HUES6 (cell line): ENCODE measurements at regions not wholly inside any gene's neighbourhood (a gene's known extent, or its start where the extent isn't known, plus 50 kb on each side); places are given as distances from the start of the nearest gene placed in this dataset.

Experiments used
- H3K27ac ChIP-seq: 2 replicates; pipeline ENCODE4 v1.7.0; 2013; ENCODE audit warnings: low read depth, mild to moderate bottlenecking, low read length, inconsistent platforms
- H3K27me3 ChIP-seq: 2 replicates; pipeline ENCODE4 v1.6.1; 2013; ENCODE audit warnings: low read length; ENCODE audit not compliant: control insufficient read depth, insufficient read depth
- H3K36me3 ChIP-seq: 2 replicates; pipeline ENCODE4 v1.6.1; 2013; ENCODE audit warnings: low read length; ENCODE audit not compliant: control insufficient read depth, insufficient read depth
- H3K4me1 ChIP-seq: 2 replicates; pipeline ENCODE4 v1.6.1; 2013; ENCODE audit warnings: low read length; ENCODE audit not compliant: control insufficient read depth, insufficient read depth
- H3K4me3 ChIP-seq: 2 replicates; pipeline ENCODE4 v1.5.1; 2013; ENCODE audit warnings: low read depth, low read length
- H3K9ac ChIP-seq: one replicate; pipeline ENCODE4 v1.6.1; 2013; ENCODE audit warnings: mild to moderate bottlenecking, low read length
- H3K9me3 ChIP-seq: 2 replicates; pipeline ENCODE4 v1.6.1; 2013; ENCODE audit warnings: low read depth, low read length; ENCODE audit not compliant: control insufficient read depth, insufficient read depth

- peaks cover 51% of the 10 kb centered on the region for H3K4me1 ChIP-seq
- no peak overlapping the region for H3K4me3 ChIP-seq
- no peaks in the 10 kb centered on the region for H3K36me3 ChIP-seq
- H3K27ac ChIP-seq, result no peak overlapping the region
- H3K9ac ChIP-seq, result no peak overlapping the region
- H3K27me3 ChIP-seq, result no peaks in the 10 kb centered on the region
- H3K9me3 ChIP-seq, result peaks cover 7% of the 10 kb centered on the region; the same call in 1 of the 2 replicates
Measured at GRCh38 chr4:41427931-41428600, 109.9 kb upstream of the LIMCH1 start.

- H3K27ac ChIP-seq, result no peak overlapping the region
- H3K36me3 ChIP-seq, result no peaks in the 10 kb centered on the region
- peaks cover 7% of the 10 kb centered on the region; the same call in 1 of the 2 replicates for H3K9me3 ChIP-seq
- H3K9ac ChIP-seq, result no peak overlapping the region
- no peak overlapping the region for H3K4me3 ChIP-seq
- peaks cover 55% of the 10 kb centered on the region for H3K4me1 ChIP-seq
- no peaks in the 10 kb centered on the region for H3K27me3 ChIP-seq
Measured at GRCh38 chr4:41428601-41429279, 109.2 kb upstream of the LIMCH1 start.

- Histone ChIP-seq H3K27me3 (no peaks in the 10 kb centered on the region), H3K4me1 (peaks cover 60% of the 10 kb centered on the region), H3K9me3 (peaks cover 7% of the 10 kb centered on the region; the same call in 1 of the 2 replicates)
Measured at GRCh38 chr4:41429280-41429669, 108.7 kb upstream of the LIMCH1 start.

GRCh38 chr4:41430792-41431191 lies 107.2 kb upstream of the LIMCH1 start:
- Histone ChIP-seq H3K4me3 (no peak overlapping the region), H3K27ac (no peak overlapping the region), H3K9ac (no peak overlapping the region), H3K9me3 (peaks cover 11% of the 10 kb centered on the region), H3K4me1 (peaks cover 61% of the 10 kb centered on the region), H3K27me3 (no peaks in the 10 kb centered on the region), H3K36me3 (no peaks in the 10 kb centered on the region)

More at GRCh38 chr4:41429280-41429669, 108.7 kb upstream of the LIMCH1 start:
- no peak overlapping the region for H3K27ac ChIP-seq
- no peak overlapping the region for H3K9ac ChIP-seq
- H3K4me3 ChIP-seq, result no peak overlapping the region
- H3K36me3 ChIP-seq, result no peaks in the 10 kb centered on the region

GRCh38 chr4:41431276-41431675 lies 106.7 kb upstream of the LIMCH1 start:
- no peak overlapping the region for H3K4me3 ChIP-seq
- no peaks in the 10 kb centered on the region for H3K36me3 ChIP-seq
- H3K27ac ChIP-seq, result no peak overlapping the region
- H3K9ac ChIP-seq, result no peak overlapping the region
- H3K27me3 ChIP-seq, result no peaks in the 10 kb centered on the region
- H3K4me1 ChIP-seq, result peaks cover 63% of the 10 kb centered on the region
- H3K9me3 ChIP-seq, result peaks cover 11% of the 10 kb centered on the region

- Histone ChIP-seq H3K4me3 (no peak overlapping the region), H3K9ac (peak overlapping the region; percentile 47), H3K27me3 (no peaks in the 10 kb centered on the region), H3K4me1 (peaks cover 67% of the 10 kb centered on the region), H3K36me3 (no peaks in the 10 kb centered on the region), H3K27ac (peak overlapping the region; percentile 89), H3K9me3 (peaks cover 11% of the 10 kb centered on the region)
Measured at GRCh38 chr4:41432219-41432618, 105.7 kb upstream of the LIMCH1 start.

GRCh38 chr4:41432881-41433280 lies 105.1 kb upstream of the LIMCH1 start:
- H3K4me1 ChIP-seq, result peaks cover 66% of the 10 kb centered on the region
- H3K27me3 ChIP-seq, result no peaks in the 10 kb centered on the region
- peak overlapping the region; percentile 8; the same call in 1 of the 2 replicates for H3K4me3 ChIP-seq
- H3K9ac ChIP-seq, result peak overlapping the region; percentile 64
- peaks cover 11% of the 10 kb centered on the region for H3K9me3 ChIP-seq
- H3K27ac ChIP-seq, result peak overlapping the region; percentile 89
- H3K36me3 ChIP-seq, result no peaks in the 10 kb centered on the region

- peaks cover 11% of the 10 kb centered on the region for H3K9me3 ChIP-seq
- no peaks in the 10 kb centered on the region for H3K36me3 ChIP-seq
- H3K9ac ChIP-seq, result peak overlapping the region; percentile 64
- H3K4me3 ChIP-seq, result peak overlapping the region; percentile 8; the same call in 1 of the 2 replicates
- H3K27me3 ChIP-seq, result no peaks in the 10 kb centered on the region
- peaks cover 61% of the 10 kb centered on the region for H3K4me1 ChIP-seq
- peak overlapping the region; percentile 84 for H3K27ac ChIP-seq
Measured at GRCh38 chr4:41433361-41433760, 104.6 kb upstream of the LIMCH1 start.

GRCh38 chr4:41435510-41435909 lies 102.4 kb upstream of the LIMCH1 start:
- H3K36me3 ChIP-seq, result no peaks in the 10 kb centered on the region
- H3K4me1 ChIP-seq, result peaks cover 59% of the 10 kb centered on the region
- H3K4me3 ChIP-seq, result no peak overlapping the region
- no peaks in the 10 kb centered on the region for H3K27me3 ChIP-seq
- H3K9ac ChIP-seq, result no peak overlapping the region
- H3K27ac ChIP-seq, result no peak overlapping the region
- H3K9me3 ChIP-seq, result peaks cover 4% of the 10 kb centered on the region; the same call in 1 of the 2 replicates

- H3K4me1 ChIP-seq, result peaks cover 51% of the 10 kb centered on the region
Measured at GRCh38 chr4:41436419-41436818, 101.5 kb upstream of the LIMCH1 start.

GRCh38 chr4:41437111-41437536 lies 100.8 kb upstream of the LIMCH1 start:
- H3K4me3 ChIP-seq, result no peak overlapping the region
- peaks cover 44% of the 10 kb centered on the region for H3K4me1 ChIP-seq
- H3K36me3 ChIP-seq, result no peaks in the 10 kb centered on the region
- no peak overlapping the region for H3K9ac ChIP-seq
- H3K27me3 ChIP-seq, result no peaks in the 10 kb centered on the region
- peak overlapping the region; percentile 0; the same call in 1 of the 2 replicates for H3K27ac ChIP-seq
- H3K9me3 ChIP-seq, result peaks cover 4% of the 10 kb centered on the region; the same call in 1 of the 2 replicates

More at GRCh38 chr4:41436419-41436818, 101.5 kb upstream of the LIMCH1 start:
- Histone ChIP-seq H3K36me3 (no peaks in the 10 kb centered on the region), H3K4me3 (no peak overlapping the region), H3K9me3 (peaks cover 4% of the 10 kb centered on the region; the same call in 1 of the 2 replicates), H3K27ac (peak overlapping the region; percentile 0; the same call in 1 of the 2 replicates), H3K9ac (no peak overlapping the region), H3K27me3 (no peaks in the 10 kb centered on the region)
